Calu3 (cell line): ENCODE measurements at regions not wholly inside any gene's neighbourhood (a gene's known extent, or its start where the extent isn't known, plus 50 kb on each side); places are given as distances from the start of the nearest gene placed in this dataset.

Source experiments
- BruUV-seq: library from RNA; stranded (reverse); fragments of 400-500 nt; replicated peaks from 2 replicates; lab custom pipeline; 2021; lab: Mats Ljungman, UMichigan
- CTCF ChIA-PET: fragments of 300-600 bp; sonication (Branson Sonifier 250); formaldehyde crosslinking; loops from one replicate; lab custom pipeline; 2022; ENCODE audit warnings: antibody characterized with exemption; lab: Charles Lee
- DNase-seq: peaks from one replicate; pipeline ENCODE4 v3.0.0; 2022
- H3K27ac Mint-ChIP-seq: one replicate; pipeline ENCODE4 v1.8.0; 2022; ENCODE audit warnings: mixed read lengths; ENCODE audit not compliant: unreplicated experiment
- H3K27me3 Mint-ChIP-seq: one replicate; pipeline ENCODE4 v1.8.0; 2022; ENCODE audit warnings: mixed read lengths; ENCODE audit not compliant: unreplicated experiment
- H3K36me3 Mint-ChIP-seq: one replicate; pipeline ENCODE4 v1.8.0; 2022; ENCODE audit warnings: mild to moderate bottlenecking, moderate library complexity, mixed read lengths; ENCODE audit not compliant: insufficient read depth, unreplicated experiment
- H3K4me1 Mint-ChIP-seq: one replicate; pipeline ENCODE4 v1.8.0; 2022; ENCODE audit warnings: mild to moderate bottlenecking, low read depth, mixed read lengths; ENCODE audit not compliant: unreplicated experiment
- H3K4me3 Mint-ChIP-seq: one replicate; pipeline ENCODE4 v1.8.0; 2022; ENCODE audit warnings: mild to moderate bottlenecking, low read depth, moderate library complexity, mixed read lengths; ENCODE audit not compliant: unreplicated experiment
- H3K9me3 Mint-ChIP-seq: one replicate; pipeline ENCODE4 v1.8.0; 2022; ENCODE audit warnings: low read depth, mixed read lengths; ENCODE audit not compliant: unreplicated experiment
- CTCF ChIP-seq: fragments of 200-600 bp; IDR thresholded peaks from one replicate; pipeline ENCODE4 v1.8.0; 2022; ENCODE audit warnings: antibody characterized with exemption; ENCODE audit not compliant: unreplicated experiment
- intact Hi-C: fragments of 100-400 bp; cut with micrococcal nuclease; formaldehyde crosslinking; loops from one replicate; pipeline ENCODE4 v1.10.0; 2022; ENCODE audit not compliant: unreplicated experiment

- no peaks in the 10 kb centered on the region for H3K4me1 Mint-ChIP-seq
- H3K27me3 Mint-ChIP-seq = no peaks in the 10 kb centered on the region
- no peak overlapping the region for H3K27ac Mint-ChIP-seq
- no peaks in the 10 kb centered on the region for H3K36me3 Mint-ChIP-seq
- H3K9me3 Mint-ChIP-seq = peaks cover 7% of the 10 kb centered on the region
- no peak for TF ChIP-seq CTCF
- DNase-seq = no peak
- intact Hi-C loops = no loop called here
- H3K4me3 Mint-ChIP-seq = no peak overlapping the region
- CTCF ChIA-PET = no interaction called here
- BruUV-seq = no TSS peak
These were observed 537.3 kb upstream of the PLXNA2 start for GRCh38 chr1:208781391-208782045.

- CTCF ChIA-PET = interaction anchor here (0.6 to 0.9 kb wide), 2 partner anchors 9 to 21 kb away, joined by 3 read pairs; no protein-coding TSS in a partner anchor
- intact Hi-C loops = no loop called here
- Mint-ChIP-seq H3K27me3 (no peaks in the 10 kb centered on the region), H3K36me3 (no peaks in the 10 kb centered on the region), H3K9me3 (peaks cover 4% of the 10 kb centered on the region), H3K4me3 (no peak overlapping the region), H3K4me1 (no peaks in the 10 kb centered on the region), H3K27ac (no peak overlapping the region)
- no peak for TF ChIP-seq CTCF
- BruUV-seq = no TSS peak
- DNase-seq = no peak
These were observed 538.0 kb upstream of the PLXNA2 start for GRCh38 chr1:208782186-208782585.

GRCh38 chr1:208785629-208786028 lies 541.4 kb upstream of the PLXNA2 start:
- CTCF ChIA-PET = interaction anchor here (0.7 kb wide), 1 partner anchor 716 kb away, joined by 3 read pairs; no protein-coding TSS in a partner anchor
- Mint-ChIP-seq H3K36me3 (no peaks in the 10 kb centered on the region), H3K4me3 (no peak overlapping the region), H3K4me1 (no peaks in the 10 kb centered on the region), H3K9me3 (peaks cover 4% of the 10 kb centered on the region), H3K27me3 (no peaks in the 10 kb centered on the region), H3K27ac (no peak overlapping the region)
- no peak for DNase-seq
- no TSS peak for BruUV-seq
- no peak for TF ChIP-seq CTCF
- intact Hi-C loops = no loop called here

- intact Hi-C loops = no loop called here
- H3K27me3 Mint-ChIP-seq = no peaks in the 10 kb centered on the region
- H3K36me3 Mint-ChIP-seq = no peaks in the 10 kb centered on the region
- DNase-seq = no peak
- CTCF ChIA-PET = no interaction called here
- no peak overlapping the region for H3K27ac Mint-ChIP-seq
- H3K9me3 Mint-ChIP-seq = peaks cover 4% of the 10 kb centered on the region
- BruUV-seq = no TSS peak
- TF ChIP-seq CTCF = no peak
- H3K4me3 Mint-ChIP-seq = no peak overlapping the region
- H3K4me1 Mint-ChIP-seq = no peaks in the 10 kb centered on the region
These were observed 543.0 kb upstream of the PLXNA2 start for GRCh38 chr1:208787219-208787618.
